PC-9 (cell line): ENCODE measurements at regions not wholly inside any gene's neighbourhood (a gene's known extent, or its start where the extent isn't known, plus 50 kb on each side); places are given as distances from the start of the nearest gene placed in this dataset.

ENCODE experiments used
- BruUV-seq: library from RNA; stranded (reverse); fragments of 400-500 nt; replicated peaks from 2 replicates; lab custom pipeline; 2021; lab: Mats Ljungman, UMichigan
- CTCF ChIA-PET: fragments of 300-600 bp; sonication (Branson Sonifier 250); formaldehyde crosslinking; loops from one replicate; lab custom pipeline; 2022; ENCODE audit warnings: antibody characterized with exemption; lab: Charles Lee
- POLR2A ChIA-PET: fragments of 300-600 bp; sonication (Branson Sonifier 250); formaldehyde crosslinking; loops from one replicate; lab custom pipeline; 2022; ENCODE audit warnings: antibody characterized with exemption; ENCODE audit not compliant: unreplicated experiment; lab: Charles Lee
- DNase-seq, 2 experiments: peaks; one replicate each; pipeline versions ENCODE4 v3.0.0 to v3.0.0-alpha.2; 2015 to 2022; ENCODE audit warnings: mixed read lengths in 1 of 2
- H2AFZ ChIP-seq: fragments of 200-600 bp; sonication (generic); 2 replicates; pipeline ENCODE4 v1.8.1; 2017; ENCODE audit warnings: antibody characterized with exemption
- H3F3A ChIP-seq: fragments of 200-600 bp; sonication (generic); 2 replicates; pipeline ENCODE4 v1.8.1; 2017; ENCODE audit warnings: antibody characterized with exemption, mild to moderate bottlenecking, low read depth; ENCODE audit not compliant: insufficient read depth
- H3K27ac ChIP-seq: fragments of 200-600 bp; sonication (generic); 2 replicates; pipeline ENCODE4 v1.6.1; 2016; ENCODE audit warnings: mixed run types
- H3K27me3 ChIP-seq: fragments of 200-600 bp; sonication (generic); 2 replicates; pipeline ENCODE4 v1.6.1; 2016; ENCODE audit warnings: low read depth, mixed run types; ENCODE audit not compliant: insufficient read depth
- H3K36me3 ChIP-seq: fragments of 200-600 bp; sonication (generic); 2 replicates; pipeline ENCODE4 v1.6.1; 2016; ENCODE audit warnings: low read depth, mixed run types
- H3K4me1 ChIP-seq: fragments of 200-600 bp; sonication (generic); replicated peaks from 2 replicates; pipeline ENCODE4 v1.6.1; 2016; ENCODE audit warnings: mixed run types; ENCODE audit not compliant: insufficient read depth
- H3K4me2 ChIP-seq: fragments of 200-600 bp; sonication (generic); 2 replicates; pipeline ENCODE4 v1.6.1; 2017; ENCODE audit warnings: mixed run types
- H3K4me3 ChIP-seq: fragments of 200-600 bp; sonication (generic); 2 replicates; pipeline ENCODE4 v1.6.1; 2016; ENCODE audit warnings: mixed run types
- H3K79me2 ChIP-seq: fragments of 200-600 bp; sonication (generic); 2 replicates; pipeline ENCODE4 v1.6.1; 2017; ENCODE audit warnings: low read depth, mixed run types
- H3K9me2 ChIP-seq: fragments of 200-600 bp; sonication (generic); 2 replicates; pipeline ENCODE4 v1.8.1; 2017; ENCODE audit warnings: mild to moderate bottlenecking; ENCODE audit not compliant: insufficient read depth
- H3K9me3 ChIP-seq: fragments of 200-600 bp; sonication (generic); 2 replicates; pipeline ENCODE4 v1.8.1; 2016; ENCODE audit warnings: low read depth; ENCODE audit not compliant: insufficient read depth
- H4K20me1 ChIP-seq: fragments of 200-600 bp; sonication (generic); 2 replicates; pipeline ENCODE4 v1.8.1; 2017; ENCODE audit not compliant: insufficient read depth
- EZH2 ChIP-seq: fragments of 200-600 bp; sonication (generic); IDR thresholded peaks from 2 replicates; pipeline ENCODE4 v1.8.0; 2017; ENCODE audit warnings: antibody characterized with exemption, low read depth
- intact Hi-C: fragments of 100-400 bp; cut with micrococcal nuclease; formaldehyde crosslinking; loops from one replicate; pipeline ENCODE4 v1.10.0; 2022; ENCODE audit not compliant: unreplicated experiment
- TF ChIP-seq, protein P1 (sequence below): fragments of 200-600 bp; sonication (generic); conservative IDR thresholded peaks from 2 replicates; pipeline ENCODE4 v1.6.1; 2017; ENCODE audit warnings: mixed run types, antibody characterized with exemption, mild to moderate bottlenecking, moderate library complexity

DNA sequence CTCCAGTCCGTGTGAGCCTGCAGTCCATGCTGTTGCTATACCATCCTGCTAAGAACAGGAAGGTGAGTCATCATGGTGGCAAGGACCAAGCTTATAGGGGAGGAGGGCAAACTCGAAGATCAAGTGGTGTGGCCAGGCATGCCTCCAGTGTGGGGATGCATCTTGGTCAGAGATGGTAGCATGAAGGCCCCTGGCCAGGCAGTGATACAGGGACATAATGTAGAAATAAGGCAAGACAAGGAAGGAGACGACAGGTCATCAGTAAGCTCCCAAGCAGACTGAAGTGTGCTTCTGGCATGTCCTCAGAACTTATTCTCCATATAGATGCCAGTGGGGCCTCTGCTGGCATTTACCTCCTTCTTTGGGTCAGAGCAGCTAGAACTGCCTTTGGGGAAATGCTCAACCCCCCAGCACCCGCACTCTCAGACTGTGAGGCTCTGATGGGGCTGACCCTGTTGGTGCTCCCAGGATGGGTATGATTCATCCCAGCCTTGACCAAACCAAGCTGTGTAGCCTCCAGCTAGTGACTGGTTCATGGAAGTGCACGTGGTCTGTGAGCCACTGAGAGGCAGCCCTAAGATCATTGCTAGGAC lies 52.5 kb upstream of the ATP2B2 start:
- no peaks in the 10 kb centered on the region for H3K36me3 ChIP-seq
- H3K4me2 ChIP-seq = no peak overlapping the region
- TF ChIP-seq, protein P1, sequence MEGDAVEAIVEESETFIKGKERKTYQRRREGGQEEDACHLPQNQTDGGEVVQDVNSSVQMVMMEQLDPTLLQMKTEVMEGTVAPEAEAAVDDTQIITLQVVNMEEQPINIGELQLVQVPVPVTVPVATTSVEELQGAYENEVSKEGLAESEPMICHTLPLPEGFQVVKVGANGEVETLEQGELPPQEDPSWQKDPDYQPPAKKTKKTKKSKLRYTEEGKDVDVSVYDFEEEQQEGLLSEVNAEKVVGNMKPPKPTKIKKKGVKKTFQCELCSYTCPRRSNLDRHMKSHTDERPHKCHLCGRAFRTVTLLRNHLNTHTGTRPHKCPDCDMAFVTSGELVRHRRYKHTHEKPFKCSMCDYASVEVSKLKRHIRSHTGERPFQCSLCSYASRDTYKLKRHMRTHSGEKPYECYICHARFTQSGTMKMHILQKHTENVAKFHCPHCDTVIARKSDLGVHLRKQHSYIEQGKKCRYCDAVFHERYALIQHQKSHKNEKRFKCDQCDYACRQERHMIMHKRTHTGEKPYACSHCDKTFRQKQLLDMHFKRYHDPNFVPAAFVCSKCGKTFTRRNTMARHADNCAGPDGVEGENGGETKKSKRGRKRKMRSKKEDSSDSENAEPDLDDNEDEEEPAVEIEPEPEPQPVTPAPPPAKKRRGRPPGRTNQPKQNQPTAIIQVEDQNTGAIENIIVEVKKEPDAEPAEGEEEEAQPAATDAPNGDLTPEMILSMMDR = no peak
- no peak for TF ChIP-seq EZH2
- CTCF ChIA-PET = no interaction called here
- H3K27me3 ChIP-seq = peaks cover 79% of the 10 kb centered on the region
- POLR2A ChIA-PET = interaction anchor here (0.6 kb wide), 1 partner anchor 97 kb away, joined by 3 read pairs; no protein-coding TSS in a partner anchor
- H3K9me2 ChIP-seq = no peaks in the 10 kb centered on the region
- DNase-seq = no peak
- intact Hi-C loops = no loop called here
- H3K4me1 ChIP-seq = no peaks in the 10 kb centered on the region
- H3K79me2 ChIP-seq = no peaks in the 10 kb centered on the region
- no peaks in the 10 kb centered on the region for H4K20me1 ChIP-seq
- H2AFZ ChIP-seq = no peak overlapping the region
- no peaks in the 10 kb centered on the region for H3F3A ChIP-seq
- no peak overlapping the region for H3K4me3 ChIP-seq
- BruUV-seq = no TSS peak
- no peaks in the 10 kb centered on the region for H3K9me3 ChIP-seq
- H3K27ac ChIP-seq = no peak overlapping the region

DNA sequence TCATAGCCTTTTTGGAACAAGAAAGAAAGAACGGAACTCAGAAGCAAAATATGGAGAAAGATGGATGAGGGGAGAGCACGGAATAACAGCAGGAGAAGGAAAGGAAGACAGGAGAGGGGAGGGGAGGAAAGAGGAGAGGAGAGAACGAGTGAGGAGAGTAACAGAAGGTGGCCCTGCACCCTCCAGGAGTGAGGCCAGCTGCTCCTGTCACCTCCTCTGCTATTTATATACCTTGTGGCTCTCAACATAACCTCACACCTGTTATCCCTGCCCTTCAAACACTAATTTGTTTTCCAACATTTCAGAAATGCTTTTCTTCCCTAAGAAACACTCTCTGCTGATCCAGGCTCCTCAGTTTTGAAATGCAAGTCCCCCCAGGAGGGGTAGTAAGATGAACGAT lies 53.4 kb upstream of the ATP2B2 start:
- no peak for DNase-seq
- intact Hi-C loops = no loop called here
- Histone ChIP-seq H3K79me2 (no peaks in the 10 kb centered on the region), H4K20me1 (no peaks in the 10 kb centered on the region), H3K9me2 (no peaks in the 10 kb centered on the region), H3K4me2 (no peak overlapping the region), H3K27ac (no peak overlapping the region), H3K9me3 (no peaks in the 10 kb centered on the region), H3K4me1 (no peaks in the 10 kb centered on the region), H2AFZ (no peak overlapping the region), H3K27me3 (peaks cover 81% of the 10 kb centered on the region), H3K4me3 (no peak overlapping the region), H3F3A (no peaks in the 10 kb centered on the region), H3K36me3 (no peaks in the 10 kb centered on the region)
- BruUV-seq = no TSS peak
- ChIA-PET CTCF (no interaction called here), POLR2A (no interaction called here)
- TF ChIP-seq EZH2 = no peak
- TF ChIP-seq, protein P1 = no peak

GRCh38 chr3:10560060-10560861 lies 54.9 kb upstream of the ATP2B2 start:
- CTCF ChIA-PET = no interaction called here

More at GRCh38 chr3:10560060-10560861, 54.9 kb upstream of the ATP2B2 start:
- Histone ChIP-seq H3K79me2 (no peaks in the 10 kb centered on the region), H3K9me3 (no peaks in the 10 kb centered on the region), H3K4me3 (no peak overlapping the region), H3F3A (no peaks in the 10 kb centered on the region), H2AFZ (no peak overlapping the region), H3K27me3 (peaks cover 73% of the 10 kb centered on the region), H3K4me2 (no peak overlapping the region), H3K9me2 (no peaks in the 10 kb centered on the region), H3K4me1 (no peaks in the 10 kb centered on the region), H4K20me1 (no peaks in the 10 kb centered on the region), H3K36me3 (no peaks in the 10 kb centered on the region), H3K27ac (no peak overlapping the region)
- no peak for DNase-seq
- TF ChIP-seq, protein P1 = no peak
- no peak for TF ChIP-seq EZH2
- intact Hi-C loops = no loop called here
- POLR2A ChIA-PET = no interaction called here
- no TSS peak for BruUV-seq
